ENCODE measurements at regions not wholly inside any gene's neighbourhood (a gene's known extent, or its start where the extent isn't known, plus 50 kb on each side); places are given as distances from the start of the nearest gene placed in this dataset.
"Not testable (repeated sequence)": the region's sequence is repeated elsewhere in the genome, so short reads cannot be mapped to it uniquely, and the experiment has no call there.

GRCh38 chr1:224839648-224840300, 89.7 kb upstream of the DNAH14 start:
- not testable (repeated sequence) for TF ChIP-seq CTCF (IDR thresholded peaks at IDR 0.05 in 4 of 5, conservative IDR thresholded peaks at IDR 0.05 in 1 of 5); POLR2A (IDR thresholded peaks at IDR 0.05)

All from gastrocnemius medialis (tissue), 4 donors.